ENCODE measurements at regions not wholly inside any gene's neighbourhood (a gene's known extent, or its start where the extent isn't known, plus 50 kb on each side); places are given as distances from the start of the nearest gene placed in this dataset.

- no peaks in the 10 kb centered on the region for H3K27me3 Mint-ChIP-seq (ENCODE audit: low read depth)
- no peak for DNase-seq (ENCODE audit: low spot score)
- H3K4me1 Mint-ChIP-seq: peaks cover 38% of the 10 kb centered on the region
- H3K27ac Mint-ChIP-seq: no peak overlapping the region
- H3K36me3 Mint-ChIP-seq: 0 out of 2 replicates have a peak, but pooled peaks cover 2% of the 10 kb centered on the region
- POLR2A ChIA-PET: no interaction called here
- CTCF ChIA-PET: no interaction called here
- peaks cover 5% of the 10 kb centered on the region; the same call in 1 of the 2 replicates for H3K9me3 Mint-ChIP-seq
- no peak overlapping the region for H3K4me3 Mint-ChIP-seq
- TF ChIP-seq FOXK1 (CRISPR knock-in tag; IDR thresholded peaks at IDR 0.05) (no peak), HMGXB4 (CRISPR knock-in tag; IDR thresholded peaks at IDR 0.05) (no peak), NR1H2 (CRISPR knock-in tag; IDR thresholded peaks at IDR 0.05) (no peak), NFYB (CRISPR knock-in tag; conservative IDR thresholded peaks at IDR 0.05; ENCODE audit: low read depth) (no peak), NR2C2 (CRISPR knock-in tag; IDR thresholded peaks at IDR 0.05) (no peak), ZMAT4 (CRISPR knock-in tag; IDR thresholded peaks at IDR 0.05) (no peak), PRRX2 (CRISPR knock-in tag; IDR thresholded peaks at IDR 0.05) (no peak), ZNF263 (CRISPR knock-in tag; IDR thresholded peaks at IDR 0.05; ENCODE audit: low read depth) (no peak), ZNF671 (CRISPR knock-in tag; IDR thresholded peaks at IDR 0.05) (no peak), SMAD4 (CRISPR knock-in tag; IDR thresholded peaks at IDR 0.05) (no peak), ZNF396 (CRISPR knock-in tag; IDR thresholded peaks at IDR 0.05; ENCODE audit: borderline replicate concordance) (no peak), NFE2L1 (CRISPR knock-in tag; IDR thresholded peaks at IDR 0.05) (no peak)
- TF ChIP-seq, protein P1, sequence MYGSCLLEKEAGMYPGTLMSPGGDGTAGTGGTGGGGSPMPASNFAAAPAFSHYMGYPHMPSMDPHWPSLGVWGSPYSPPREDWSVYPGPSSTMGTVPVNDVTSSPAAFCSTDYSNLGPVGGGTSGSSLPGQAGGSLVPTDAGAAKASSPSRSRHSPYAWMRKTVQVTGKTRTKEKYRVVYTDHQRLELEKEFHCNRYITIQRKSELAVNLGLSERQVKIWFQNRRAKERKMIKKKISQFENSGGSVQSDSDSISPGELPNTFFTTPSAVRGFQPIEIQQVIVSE (CRISPR knock-in tag; IDR thresholded peaks at IDR 0.05; ENCODE audit: borderline replicate concordance): no peak
- no peak for ATAC-seq
Measured at GRCh38 chr3:177561365-177561764, 364.1 kb upstream of the TBL1XR1 start.

- Mint-ChIP-seq H3K4me1 (peaks cover 40% of the 10 kb centered on the region), H3K4me3 (no peak overlapping the region), H3K27me3 (ENCODE audit: low read depth) (no peaks in the 10 kb centered on the region), H3K36me3 (0 out of 2 replicates have a peak, but pooled peaks cover 2% of the 10 kb centered on the region), H3K9me3 (peaks cover 5% of the 10 kb centered on the region; the same call in 1 of the 2 replicates), H3K27ac (no peak overlapping the region)
- POLR2A ChIA-PET: no interaction called here
- CTCF ChIA-PET: no interaction called here
- DNase-seq (ENCODE audit: low spot score): no peak
- TF ChIP-seq MYBL2 (CRISPR knock-in tag; IDR thresholded peaks at IDR 0.05) (no peak), NR2C2 (CRISPR knock-in tag; IDR thresholded peaks at IDR 0.05) (no peak), TCF7 (CRISPR knock-in tag; IDR thresholded peaks at IDR 0.05; ENCODE audit: low read depth) (no peak), HMGA2 (CRISPR knock-in tag; IDR thresholded peaks at IDR 0.05) (no peak), KAT7 (CRISPR knock-in tag; IDR thresholded peaks at IDR 0.05; ENCODE audit: borderline replicate concordance) (no peak), ZNF423 (CRISPR knock-in tag; IDR thresholded peaks at IDR 0.05) (no peak), RELA (CRISPR knock-in tag; IDR thresholded peaks at IDR 0.05; ENCODE audit: borderline replicate concordance) (no peak), IRF1 (CRISPR knock-in tag; IDR thresholded peaks at IDR 0.05) (no peak)
- TF ChIP-seq, protein P2, sequence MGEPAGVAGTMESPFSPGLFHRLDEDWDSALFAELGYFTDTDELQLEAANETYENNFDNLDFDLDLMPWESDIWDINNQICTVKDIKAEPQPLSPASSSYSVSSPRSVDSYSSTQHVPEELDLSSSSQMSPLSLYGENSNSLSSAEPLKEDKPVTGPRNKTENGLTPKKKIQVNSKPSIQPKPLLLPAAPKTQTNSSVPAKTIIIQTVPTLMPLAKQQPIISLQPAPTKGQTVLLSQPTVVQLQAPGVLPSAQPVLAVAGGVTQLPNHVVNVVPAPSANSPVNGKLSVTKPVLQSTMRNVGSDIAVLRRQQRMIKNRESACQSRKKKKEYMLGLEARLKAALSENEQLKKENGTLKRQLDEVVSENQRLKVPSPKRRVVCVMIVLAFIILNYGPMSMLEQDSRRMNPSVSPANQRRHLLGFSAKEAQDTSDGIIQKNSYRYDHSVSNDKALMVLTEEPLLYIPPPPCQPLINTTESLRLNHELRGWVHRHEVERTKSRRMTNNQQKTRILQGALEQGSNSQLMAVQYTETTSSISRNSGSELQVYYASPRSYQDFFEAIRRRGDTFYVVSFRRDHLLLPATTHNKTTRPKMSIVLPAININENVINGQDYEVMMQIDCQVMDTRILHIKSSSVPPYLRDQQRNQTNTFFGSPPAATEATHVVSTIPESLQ (CRISPR knock-in tag; IDR thresholded peaks at IDR 0.05): no peak
- no peak for ATAC-seq
Measured at GRCh38 chr3:177561769-177562392, 364.6 kb upstream of the TBL1XR1 start.
